ELF-1 (cell line): ENCODE measurements at regions not wholly inside any gene's neighbourhood (a gene's known extent, or its start where the extent isn't known, plus 50 kb on each side); places are given as distances from the start of the nearest gene placed in this dataset.

Source experiments
- DNase-seq: peaks from one replicate; pipeline ENCODE4 v3.0.0-alpha.2; 2016; ENCODE audit warnings: low read depth, low spot score

- no peak for DNase-seq
Measured at GRCh38 chr11:19595840-19596751, 116.5 kb upstream of the NAV2 start.

DNA sequence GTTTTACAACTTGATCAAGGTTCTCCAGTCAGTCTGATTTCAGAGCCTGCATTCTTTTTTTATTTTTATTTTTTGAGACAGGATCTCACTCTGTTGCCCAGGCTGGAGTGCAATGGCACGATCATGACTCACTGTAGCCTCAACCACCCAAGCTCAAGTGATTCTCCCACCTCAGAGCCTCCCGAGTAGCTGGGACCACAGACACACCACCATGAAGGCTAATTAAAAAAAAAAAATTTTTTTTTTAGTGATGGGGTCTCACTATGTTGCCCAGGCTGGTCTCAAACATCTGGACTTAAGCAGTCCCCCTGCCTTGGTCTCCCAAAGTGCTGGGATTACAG lies 117.2 kb upstream of the NAV2 start:
- DNase-seq, result no peak

DNA sequence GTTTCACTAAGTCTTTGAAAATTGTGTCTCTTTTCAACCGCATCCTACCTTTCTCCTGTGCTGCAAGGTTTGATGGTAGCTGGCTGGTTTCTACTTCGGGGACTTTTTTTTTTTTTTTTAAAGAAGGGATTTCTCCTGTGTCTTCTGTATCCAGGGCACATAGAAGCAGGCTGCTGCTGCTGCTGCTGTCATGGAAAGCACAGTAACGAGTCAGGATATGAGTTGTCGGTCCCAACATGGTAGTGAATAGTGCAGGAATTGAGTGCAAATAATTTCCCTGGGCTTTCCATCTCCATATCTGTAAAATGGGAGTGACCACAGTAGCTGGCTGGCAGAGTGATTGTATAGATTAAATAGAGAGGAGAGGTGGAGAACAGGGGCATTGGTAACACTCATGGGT lies 118.3 kb upstream of the NAV2 start:
- DNase-seq, result no peak

- no peak for DNase-seq
Measured at GRCh38 chr11:19592842-19593241, 119.8 kb upstream of the NAV2 start.

DNA sequence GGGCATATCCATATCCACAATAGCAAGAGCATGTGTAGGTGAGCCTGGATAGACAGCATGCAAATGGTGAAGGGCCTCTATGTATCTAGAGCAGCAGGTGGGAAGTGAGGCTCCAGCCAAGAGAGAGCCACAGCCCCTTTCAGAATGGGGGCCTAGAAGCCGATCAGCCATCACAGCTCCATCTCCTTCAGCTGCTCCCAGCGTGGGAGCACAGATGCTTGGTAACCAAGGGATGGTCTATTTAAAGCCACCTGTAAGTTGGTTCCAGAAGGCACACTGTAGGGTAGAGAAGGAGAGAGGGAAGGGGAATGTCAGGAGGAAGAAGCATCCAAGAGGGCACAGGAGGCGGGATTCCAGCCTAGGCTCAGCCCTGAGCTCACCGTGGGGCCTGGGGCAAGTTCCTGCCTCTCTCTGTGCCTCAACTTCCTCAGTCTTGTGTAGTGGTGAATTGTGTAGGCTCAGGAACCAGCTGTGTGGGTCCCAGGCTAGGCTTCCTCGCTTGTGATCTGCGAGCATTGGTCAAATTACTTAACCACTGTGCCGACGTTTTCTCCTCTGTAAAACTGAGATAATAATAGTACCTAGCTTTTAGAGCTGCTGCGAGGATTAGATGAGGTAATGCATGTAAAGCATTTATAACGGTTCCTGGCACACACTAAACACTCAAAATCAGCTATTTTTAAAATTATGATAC lies 122.9 kb upstream of the NAV2 start:
- DNase-seq, result no peak

DNA sequence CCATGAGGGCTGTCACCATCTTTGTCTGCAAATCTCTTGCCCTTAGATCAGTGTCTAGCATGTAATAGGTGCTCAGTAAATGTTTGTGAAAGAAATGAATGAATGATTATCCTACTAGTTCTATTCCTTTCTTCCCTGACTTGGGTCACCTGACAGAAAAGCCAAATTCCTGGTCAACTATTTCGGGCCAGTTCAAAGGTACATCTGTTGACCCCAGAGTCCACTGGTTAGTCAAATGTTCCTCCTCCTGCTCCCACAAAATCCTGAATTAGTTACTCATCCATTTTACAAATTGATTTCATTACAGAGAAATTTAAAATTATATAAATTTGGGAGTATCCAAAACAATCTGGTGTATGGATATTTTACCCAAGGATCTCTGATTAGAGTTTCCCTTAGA lies 124.7 kb upstream of the NAV2 start:
- DNase-seq, result no peak

- DNase-seq, result no peak
Measured at GRCh38 chr11:19580646-19581045, 132.0 kb upstream of the NAV2 start.

DNA sequence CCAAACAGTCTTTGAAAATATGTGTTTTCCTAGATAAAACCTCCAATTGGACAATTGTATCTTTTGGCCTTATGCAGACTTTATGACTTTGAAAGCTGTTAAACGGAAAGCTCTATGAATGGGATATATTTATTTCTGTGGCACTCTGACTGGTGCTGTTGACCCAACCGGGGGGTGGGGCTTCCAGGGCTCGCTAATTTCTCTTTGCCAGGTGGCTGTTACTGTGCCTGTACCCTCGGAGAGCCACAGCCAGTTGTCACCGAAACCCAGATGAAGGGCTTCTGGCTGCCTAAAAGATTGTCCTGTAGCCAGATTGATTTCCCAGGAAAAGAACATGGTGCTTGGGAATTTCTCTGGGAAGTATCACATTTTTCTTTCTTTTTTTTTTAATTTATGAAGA lies 132.7 kb upstream of the NAV2 start:
- no peak for DNase-seq

- DNase-seq, result no peak
Measured at GRCh38 chr11:19578871-19579270, 133.8 kb upstream of the NAV2 start.

GRCh38 chr11:19577976-19578619 lies 134.5 kb upstream of the NAV2 start:
- DNase-seq, result peak; percentile 26

GRCh38 chr11:19577391-19577975 lies 135.2 kb upstream of the NAV2 start:
- no peak for DNase-seq

GRCh38 chr11:19576903-19577302 lies 135.7 kb upstream of the NAV2 start:
- DNase-seq, result no peak

DNA sequence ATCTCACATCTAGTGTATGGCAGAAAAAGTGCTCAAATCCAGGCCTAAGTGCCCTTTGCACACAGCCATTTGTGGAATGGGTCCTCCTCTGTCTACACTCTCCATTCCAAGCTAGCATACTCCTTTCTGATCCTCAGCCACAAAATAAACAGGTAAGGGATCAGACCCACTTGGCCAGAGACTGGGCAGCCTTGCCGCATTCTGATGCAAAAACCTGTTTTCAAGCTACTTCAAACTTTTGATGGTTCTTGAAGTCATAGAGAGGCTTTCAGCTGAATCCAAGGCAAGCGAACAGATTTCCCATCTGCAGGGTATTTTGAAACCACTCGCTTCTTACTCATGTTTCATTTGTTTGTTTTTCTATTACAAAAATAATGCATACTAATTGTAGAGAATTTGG lies 136.6 kb upstream of the NAV2 start:
- no peak for DNase-seq

DNA sequence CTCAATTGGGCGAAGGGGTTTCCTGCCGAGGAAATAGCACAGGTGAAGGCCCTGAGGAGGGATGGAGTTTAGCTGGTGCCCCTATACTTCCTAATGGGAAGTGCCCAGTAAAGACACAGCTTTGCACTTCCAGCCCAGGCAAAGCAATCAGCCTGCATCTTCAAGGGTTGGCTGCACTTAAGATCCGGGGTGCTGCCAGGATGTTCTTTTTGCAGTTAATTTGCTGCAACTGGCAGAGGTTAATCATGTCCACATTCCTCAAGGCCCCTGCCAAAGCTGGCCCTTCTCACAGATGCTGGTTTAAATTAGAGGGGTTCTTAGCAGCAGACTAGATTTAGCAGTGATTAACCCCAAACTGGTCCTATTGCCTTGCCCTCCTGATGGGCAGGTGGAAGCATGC lies 137.7 kb upstream of the NAV2 start:
- DNase-seq, result no peak

- no peak for DNase-seq
Measured at GRCh38 chr11:19573666-19574065, 139.0 kb upstream of the NAV2 start.

DNA sequence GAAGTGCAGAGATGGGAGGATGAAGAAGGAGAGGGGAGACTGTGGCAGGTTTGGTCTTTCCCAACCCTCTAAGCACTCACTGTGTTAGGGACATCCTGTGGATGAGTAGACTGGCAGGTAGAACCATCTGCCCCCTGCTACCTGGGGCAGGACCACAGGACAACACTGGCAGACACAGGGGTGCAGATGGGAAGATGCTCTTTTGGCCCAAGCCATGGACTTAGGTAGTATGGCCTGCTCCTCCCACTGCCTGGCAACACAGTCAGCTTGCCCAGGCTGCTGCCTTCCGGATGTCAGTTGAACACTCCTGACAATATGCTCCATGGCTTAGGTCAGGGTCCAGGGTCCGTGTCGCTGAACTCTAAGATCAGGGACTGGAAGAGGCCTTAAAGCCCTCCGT lies 140.7 kb upstream of the NAV2 start:
- no peak for DNase-seq

GRCh38 chr11:19570889-19571288 lies 141.7 kb upstream of the NAV2 start:
- DNase-seq, result no peak

- DNase-seq, result no peak
Measured at GRCh38 chr11:19567996-19568395, 144.6 kb upstream of the NAV2 start.

GRCh38 chr11:19566583-19567379 lies 145.9 kb upstream of the NAV2 start:
- no peak for DNase-seq

- no peak for DNase-seq
Measured at GRCh38 chr11:19565639-19566038, 147.0 kb upstream of the NAV2 start.

GRCh38 chr11:19562156-19562555 lies 150.5 kb upstream of the NAV2 start:
- no peak for DNase-seq

- no peak for DNase-seq
Measured at GRCh38 chr11:19561011-19561410, 151.6 kb upstream of the NAV2 start.
